ENCODE measurements at regions not wholly inside any gene's neighbourhood (a gene's known extent, or its start where the extent isn't known, plus 50 kb on each side); places are given as distances from the start of the nearest gene placed in this dataset.
"Not testable (repeated sequence)": the region's sequence is repeated elsewhere in the genome, so short reads cannot be mapped to it uniquely, and the experiment has no call there.

DNA sequence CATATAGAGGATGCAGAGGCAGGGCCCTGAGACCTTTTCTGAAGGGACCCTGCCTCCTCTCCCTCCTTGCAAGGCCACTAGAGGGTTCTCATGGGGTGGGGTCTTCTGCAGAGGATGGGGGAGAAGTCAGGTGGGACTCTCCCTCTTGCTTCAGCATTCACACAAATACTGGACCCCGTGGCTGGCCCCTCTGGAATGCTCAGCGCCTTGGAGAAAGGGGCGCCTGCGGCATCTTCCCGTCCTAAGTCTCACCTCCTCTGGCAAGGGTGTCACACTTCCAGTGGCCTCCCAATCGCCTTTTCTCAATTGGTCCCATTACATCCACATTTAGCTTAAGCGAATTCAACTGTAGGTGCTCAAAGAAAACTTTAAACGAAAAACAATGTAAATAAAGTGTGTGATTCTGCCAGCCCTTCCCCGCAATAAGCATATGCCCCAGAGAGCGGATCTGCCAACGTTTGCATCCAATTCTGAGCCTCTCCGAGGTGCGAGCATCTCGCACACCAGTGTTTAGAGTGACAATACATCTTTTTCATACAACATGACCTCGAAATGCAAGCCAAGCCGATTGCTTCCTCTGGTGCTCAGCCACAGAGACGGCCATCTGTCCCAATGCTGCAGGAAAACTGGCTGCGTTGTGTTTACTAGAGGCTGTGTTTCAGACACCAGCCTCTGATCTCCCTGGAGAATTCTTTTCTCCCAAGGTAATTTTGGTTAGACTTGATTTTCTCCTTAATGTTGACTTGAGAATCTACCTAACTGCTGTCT lies 69.1 kb upstream of the WASF3 start:
- TF ChIP-seq GABPA (IDR thresholded peaks at IDR 0.05; ENCODE audit: low read depth) (no peak), POLR2AphosphoS5 (IDR thresholded peaks at IDR 0.05; ENCODE audit: low read depth) (no peak), SPI1 (IDR thresholded peaks at IDR 0.05; ENCODE audit: borderline replicate concordance, low read depth) (no peak)
- TF ChIP-seq, protein P1, sequence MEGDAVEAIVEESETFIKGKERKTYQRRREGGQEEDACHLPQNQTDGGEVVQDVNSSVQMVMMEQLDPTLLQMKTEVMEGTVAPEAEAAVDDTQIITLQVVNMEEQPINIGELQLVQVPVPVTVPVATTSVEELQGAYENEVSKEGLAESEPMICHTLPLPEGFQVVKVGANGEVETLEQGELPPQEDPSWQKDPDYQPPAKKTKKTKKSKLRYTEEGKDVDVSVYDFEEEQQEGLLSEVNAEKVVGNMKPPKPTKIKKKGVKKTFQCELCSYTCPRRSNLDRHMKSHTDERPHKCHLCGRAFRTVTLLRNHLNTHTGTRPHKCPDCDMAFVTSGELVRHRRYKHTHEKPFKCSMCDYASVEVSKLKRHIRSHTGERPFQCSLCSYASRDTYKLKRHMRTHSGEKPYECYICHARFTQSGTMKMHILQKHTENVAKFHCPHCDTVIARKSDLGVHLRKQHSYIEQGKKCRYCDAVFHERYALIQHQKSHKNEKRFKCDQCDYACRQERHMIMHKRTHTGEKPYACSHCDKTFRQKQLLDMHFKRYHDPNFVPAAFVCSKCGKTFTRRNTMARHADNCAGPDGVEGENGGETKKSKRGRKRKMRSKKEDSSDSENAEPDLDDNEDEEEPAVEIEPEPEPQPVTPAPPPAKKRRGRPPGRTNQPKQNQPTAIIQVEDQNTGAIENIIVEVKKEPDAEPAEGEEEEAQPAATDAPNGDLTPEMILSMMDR (IDR thresholded peaks at IDR 0.05; ENCODE audit: insufficient read depth, low read length): no peak
- TF ChIP-seq, protein P2, sequence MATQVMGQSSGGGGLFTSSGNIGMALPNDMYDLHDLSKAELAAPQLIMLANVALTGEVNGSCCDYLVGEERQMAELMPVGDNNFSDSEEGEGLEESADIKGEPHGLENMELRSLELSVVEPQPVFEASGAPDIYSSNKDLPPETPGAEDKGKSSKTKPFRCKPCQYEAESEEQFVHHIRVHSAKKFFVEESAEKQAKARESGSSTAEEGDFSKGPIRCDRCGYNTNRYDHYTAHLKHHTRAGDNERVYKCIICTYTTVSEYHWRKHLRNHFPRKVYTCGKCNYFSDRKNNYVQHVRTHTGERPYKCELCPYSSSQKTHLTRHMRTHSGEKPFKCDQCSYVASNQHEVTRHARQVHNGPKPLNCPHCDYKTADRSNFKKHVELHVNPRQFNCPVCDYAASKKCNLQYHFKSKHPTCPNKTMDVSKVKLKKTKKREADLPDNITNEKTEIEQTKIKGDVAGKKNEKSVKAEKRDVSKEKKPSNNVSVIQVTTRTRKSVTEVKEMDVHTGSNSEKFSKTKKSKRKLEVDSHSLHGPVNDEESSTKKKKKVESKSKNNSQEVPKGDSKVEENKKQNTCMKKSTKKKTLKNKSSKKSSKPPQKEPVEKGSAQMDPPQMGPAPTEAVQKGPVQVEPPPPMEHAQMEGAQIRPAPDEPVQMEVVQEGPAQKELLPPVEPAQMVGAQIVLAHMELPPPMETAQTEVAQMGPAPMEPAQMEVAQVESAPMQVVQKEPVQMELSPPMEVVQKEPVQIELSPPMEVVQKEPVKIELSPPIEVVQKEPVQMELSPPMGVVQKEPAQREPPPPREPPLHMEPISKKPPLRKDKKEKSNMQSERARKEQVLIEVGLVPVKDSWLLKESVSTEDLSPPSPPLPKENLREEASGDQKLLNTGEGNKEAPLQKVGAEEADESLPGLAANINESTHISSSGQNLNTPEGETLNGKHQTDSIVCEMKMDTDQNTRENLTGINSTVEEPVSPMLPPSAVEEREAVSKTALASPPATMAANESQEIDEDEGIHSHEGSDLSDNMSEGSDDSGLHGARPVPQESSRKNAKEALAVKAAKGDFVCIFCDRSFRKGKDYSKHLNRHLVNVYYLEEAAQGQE (IDR thresholded peaks at IDR 0.05; ENCODE audit: insufficient replicate concordance, low read depth): no peak
- Histone ChIP-seq H3K27me3 (ENCODE audit: insufficient read depth, poor library complexity, severe bottlenecking) (peaks cover 3% of the 10 kb centered on the region), H3K27ac (replicated peaks) (no peak overlapping the region), H3K4me3 (replicated peaks; ENCODE audit: insufficient read depth, low read length) (no peak overlapping the region)
- DNase-seq (ENCODE audit: low read depth in 1 of 2, low spot score in 1 of 2): no peak

DNA sequence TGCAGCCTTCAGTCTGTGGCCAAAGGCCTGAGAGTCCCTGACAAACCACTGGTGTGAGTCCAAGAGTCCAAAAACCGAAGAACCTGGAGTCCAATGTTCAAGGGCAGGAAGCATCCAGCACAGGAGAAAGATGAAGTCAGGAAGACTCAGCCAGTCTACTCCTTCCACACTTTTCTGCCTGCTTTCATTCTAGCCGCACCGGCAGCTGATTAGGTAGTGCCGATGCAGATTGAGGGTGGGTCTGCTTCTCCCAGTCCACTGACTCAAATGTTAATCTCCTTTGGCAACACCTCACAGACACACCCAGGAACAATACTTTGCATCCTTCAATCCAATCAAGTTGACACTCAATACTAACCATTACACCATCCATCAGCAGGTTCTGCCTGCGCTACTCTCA lies 65.2 kb upstream of the WASF3 start:
- not testable (repeated sequence) for H3K27ac ChIP-seq (replicated peaks); H3K27me3 ChIP-seq (ENCODE audit: insufficient read depth, poor library complexity, severe bottlenecking); DNase-seq (ENCODE audit: low read depth in 1 of 2, low spot score in 1 of 2); H3K4me3 ChIP-seq (replicated peaks; ENCODE audit: insufficient read depth, low read length)

DNA sequence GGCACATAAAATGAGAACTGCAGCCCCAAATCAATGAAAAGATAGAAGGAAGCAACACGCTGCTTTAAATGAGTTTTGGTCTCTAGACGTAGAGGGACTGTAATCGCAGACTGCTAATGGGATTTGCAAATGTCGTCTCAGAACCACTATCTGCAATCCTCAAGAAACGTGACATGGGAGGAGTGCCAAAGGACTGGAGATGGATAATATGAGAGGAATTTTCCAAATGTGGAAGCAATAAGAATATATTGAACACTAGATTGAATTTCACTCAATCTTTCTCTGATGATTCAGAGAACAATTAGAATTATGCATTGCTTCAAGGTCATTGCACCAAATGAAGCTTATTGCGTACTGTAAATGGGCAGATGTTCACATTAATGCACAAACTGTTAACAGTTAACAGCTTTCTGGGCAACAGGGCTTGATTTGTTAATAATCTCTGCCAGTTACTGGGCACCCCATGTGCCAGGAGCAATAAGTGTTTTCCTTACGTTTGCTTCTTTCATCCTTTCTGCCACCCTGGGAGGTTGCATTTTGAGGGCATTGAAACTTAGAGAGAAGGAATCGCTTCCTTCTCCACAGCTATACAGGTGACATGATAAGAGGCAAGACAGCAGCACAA lies 62.8 kb upstream of the WASF3 start:
- TF ChIP-seq, protein P1 (IDR thresholded peaks at IDR 0.05; ENCODE audit: insufficient read depth, low read length): no peak
- TF ChIP-seq POLR2AphosphoS5 (IDR thresholded peaks at IDR 0.05; ENCODE audit: low read depth) (no peak), GABPA (IDR thresholded peaks at IDR 0.05; ENCODE audit: low read depth) (no peak), SPI1 (IDR thresholded peaks at IDR 0.05; ENCODE audit: borderline replicate concordance, low read depth) (no peak)
- TF ChIP-seq, protein P2 (IDR thresholded peaks at IDR 0.05; ENCODE audit: insufficient replicate concordance, low read depth): no peak
- Histone ChIP-seq H3K27ac (replicated peaks) (no peak overlapping the region), H3K27me3 (ENCODE audit: insufficient read depth, poor library complexity, severe bottlenecking) (peaks cover 3% of the 10 kb centered on the region), H3K4me3 (replicated peaks; ENCODE audit: insufficient read depth, low read length) (no peak overlapping the region)
- DNase-seq (ENCODE audit: low read depth in 1 of 2, low spot score in 1 of 2): no peak

DNA sequence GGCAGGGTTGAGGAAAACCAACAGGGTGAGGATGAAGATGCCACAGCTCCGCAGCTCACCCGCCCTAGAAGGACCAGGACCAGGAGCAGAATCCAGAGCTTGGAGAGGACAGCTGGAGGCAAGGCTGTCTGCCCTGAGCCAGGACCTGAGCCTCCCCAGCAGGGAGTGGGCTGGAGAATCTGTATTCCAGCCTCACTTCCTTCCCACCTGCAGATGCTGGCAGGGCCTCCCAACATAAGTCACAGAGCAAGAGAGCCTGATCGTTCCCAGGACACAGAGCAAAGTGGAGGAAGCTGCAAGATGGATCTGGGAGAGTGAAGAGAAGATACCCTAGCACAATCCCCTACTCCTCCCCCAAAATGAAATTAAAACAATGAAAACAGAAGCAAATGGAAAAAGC lies 61.7 kb upstream of the WASF3 start:
- DNase-seq (ENCODE audit: low read depth in 1 of 2, low spot score in 1 of 2): no peak
- TF ChIP-seq GABPA (IDR thresholded peaks at IDR 0.05; ENCODE audit: low read depth): no peak
- TF ChIP-seq, protein P2 (IDR thresholded peaks at IDR 0.05; ENCODE audit: insufficient replicate concordance, low read depth): no peak
- TF ChIP-seq, protein P1 (IDR thresholded peaks at IDR 0.05; ENCODE audit: insufficient read depth, low read length): no peak
- TF ChIP-seq SPI1 (IDR thresholded peaks at IDR 0.05; ENCODE audit: borderline replicate concordance, low read depth): no peak
- no peak for TF ChIP-seq POLR2AphosphoS5 (IDR thresholded peaks at IDR 0.05; ENCODE audit: low read depth)
- Histone ChIP-seq H3K27ac (replicated peaks) (no peak overlapping the region), H3K4me3 (replicated peaks; ENCODE audit: insufficient read depth, low read length) (no peak overlapping the region), H3K27me3 (ENCODE audit: insufficient read depth, poor library complexity, severe bottlenecking) (peaks cover 3% of the 10 kb centered on the region)
